ENCODE measurements at regions not wholly inside any gene's neighbourhood (a gene's known extent, or its start where the extent isn't known, plus 50 kb on each side); places are given as distances from the start of the nearest gene placed in this dataset.

GRCh38 chr3:139794469-139795265, 116.9 kb upstream of the NMNAT3 start:
- TF ChIP-seq CTCF (conservative IDR thresholded peaks at IDR 0.05; ENCODE audit: low read length): no peak
- no peak for TF ChIP-seq EZH2phosphoT487 (IDR thresholded peaks at IDR 0.05; ENCODE audit: borderline replicate concordance, low read depth, low read length)
